NCI-H446 (cell line): ENCODE measurements at regions not wholly inside any gene's neighbourhood (a gene's known extent, or its start where the extent isn't known, plus 50 kb on each side); places are given as distances from the start of the nearest gene placed in this dataset.
"Not testable (repeated sequence)": the region's sequence is repeated elsewhere in the genome, so short reads cannot be mapped to it uniquely, and the experiment has no call there.

Source experiments
- DNase-seq, 2 experiments: peaks; one replicate each; lab custom pipeline; 2025; lab: John Stamatoyannopoulos, UW

DNA sequence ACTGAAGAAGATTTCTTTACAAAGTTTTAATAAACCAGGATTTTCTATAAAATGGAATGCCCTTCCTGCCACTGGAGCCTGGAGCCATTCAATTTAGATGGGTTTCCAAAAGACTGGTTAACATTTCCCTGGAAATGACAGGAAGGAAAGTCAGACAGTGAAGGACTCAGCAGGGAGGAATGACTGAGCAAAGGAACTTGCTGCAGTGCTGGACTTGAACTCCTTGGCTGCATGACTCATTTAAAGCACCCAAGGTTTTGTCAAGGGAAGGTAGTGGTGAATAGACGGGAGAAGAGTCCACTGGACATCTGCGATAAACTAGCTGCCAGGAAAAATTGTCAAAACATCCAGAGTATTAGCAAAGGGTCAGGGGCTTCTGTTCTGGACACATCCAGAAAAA lies 163.8 kb upstream of the SLC28A3 start:
- DNase-seq = no peak

DNA sequence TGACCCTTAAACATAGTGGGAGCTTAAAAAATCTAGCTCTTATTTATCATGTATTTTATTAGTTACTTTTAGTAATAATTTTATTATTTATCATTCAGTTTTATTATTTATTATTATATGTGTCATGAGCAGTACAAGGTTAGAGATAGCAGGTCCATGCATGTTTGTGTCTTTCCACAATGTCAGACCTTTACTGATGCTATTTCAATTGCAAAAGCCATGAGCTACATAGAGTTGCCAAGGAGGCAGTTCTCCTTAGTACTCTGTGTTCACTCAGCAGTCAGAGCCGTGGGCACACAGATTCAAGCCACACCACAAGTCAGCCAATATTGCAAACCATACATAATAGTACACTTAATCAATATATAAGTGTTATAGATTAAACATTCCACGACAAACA lies 157.9 kb upstream of the NTRK2 start:
- DNase-seq = no peak

DNA sequence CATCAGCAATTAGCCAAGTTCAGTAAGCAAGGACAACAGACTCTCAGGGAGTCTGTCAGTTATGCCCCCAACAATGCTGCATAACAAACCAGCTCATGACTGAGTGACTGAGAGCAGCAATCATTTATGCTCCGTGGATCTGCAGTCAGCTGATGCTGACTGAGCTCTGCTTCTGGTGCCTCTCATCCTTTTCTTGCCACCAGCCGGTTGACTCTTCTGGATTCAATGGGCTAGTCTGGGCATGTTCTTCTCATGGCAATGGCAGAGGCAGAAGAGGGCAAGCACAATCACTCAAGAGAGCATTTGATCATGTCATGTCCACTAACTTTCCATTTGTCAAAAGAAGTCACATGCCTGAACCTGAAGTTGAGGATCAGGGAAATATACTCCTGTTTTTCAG lies 157.0 kb upstream of the NTRK2 start:
- DNase-seq = no peak

DNA sequence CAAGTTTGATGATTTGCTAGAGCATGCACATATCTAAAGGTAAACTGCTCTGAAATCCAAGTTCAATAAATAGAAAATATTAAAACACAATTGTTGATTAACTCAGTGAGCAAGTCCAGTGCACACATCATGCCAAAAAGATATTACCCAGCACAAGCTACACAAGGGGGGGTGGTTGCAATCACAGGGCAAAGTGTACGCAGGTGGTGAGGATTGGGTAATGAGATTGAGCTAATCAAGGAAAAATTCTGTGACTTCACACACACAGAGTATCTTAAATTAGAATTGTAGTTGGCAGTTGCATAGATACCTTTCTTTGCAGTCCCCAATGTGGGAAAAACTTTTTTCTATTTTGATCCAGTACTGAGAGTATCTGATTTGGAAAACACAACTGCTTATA lies 156.1 kb upstream of the NTRK2 start:
- DNase-seq = no peak

DNA sequence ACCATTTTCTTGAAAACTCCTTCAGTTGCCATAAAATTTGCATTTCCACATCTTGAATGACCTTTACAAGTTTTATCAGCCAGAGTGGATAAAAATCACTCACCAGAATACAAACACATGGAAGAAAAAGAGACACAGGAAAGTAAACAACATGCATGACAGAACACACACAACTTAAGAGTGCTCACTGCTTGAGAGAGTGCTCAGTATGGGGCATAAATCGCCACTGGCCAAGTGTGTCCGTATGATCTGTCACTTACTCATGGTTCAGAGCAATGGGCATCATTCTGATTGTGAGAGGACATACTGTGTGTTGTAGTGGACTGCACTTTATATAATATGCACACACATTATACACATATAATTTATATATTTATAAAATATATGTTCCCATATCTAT lies 155.6 kb upstream of the NTRK2 start:
- no peak for DNase-seq

DNA sequence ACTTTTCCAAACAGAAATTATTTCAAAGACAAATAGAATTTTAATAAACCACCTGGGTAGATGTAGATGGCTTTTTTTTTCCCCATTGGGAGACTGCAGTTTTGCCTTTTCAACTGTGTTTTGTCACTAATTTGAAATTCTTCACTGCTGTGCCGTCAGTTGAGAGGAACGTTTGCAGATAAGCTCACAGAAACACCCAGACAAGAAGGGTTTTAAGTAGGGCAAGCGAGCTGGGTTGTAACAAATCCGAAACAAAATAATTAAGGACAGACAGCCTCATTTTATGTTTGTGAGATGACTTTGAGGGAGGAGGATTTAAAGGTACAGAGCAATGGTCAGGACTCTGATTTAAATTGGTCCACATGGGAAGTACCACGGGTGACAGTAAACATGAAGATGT lies 155.1 kb upstream of the NTRK2 start:
- DNase-seq = no peak

DNA sequence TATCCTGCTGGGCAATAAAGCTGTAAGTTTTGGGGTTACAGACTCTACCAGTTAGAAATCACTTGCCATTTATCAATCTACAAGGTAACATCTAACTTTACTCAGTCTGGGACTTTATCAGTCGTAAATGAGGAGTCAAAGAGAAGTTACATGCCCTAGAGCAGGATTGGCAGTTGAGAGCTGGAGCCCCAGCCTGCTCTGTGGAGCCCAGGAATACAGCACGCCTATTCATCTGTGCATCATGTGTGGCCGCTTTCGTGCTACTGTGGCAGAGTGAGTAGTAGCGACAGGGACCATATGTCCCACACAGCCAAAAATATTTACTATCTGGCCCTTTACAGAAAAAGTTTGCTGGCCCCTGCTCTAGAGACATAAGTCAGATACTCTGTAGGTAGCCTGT lies 152.5 kb upstream of the NTRK2 start:
- no peak for DNase-seq

DNA sequence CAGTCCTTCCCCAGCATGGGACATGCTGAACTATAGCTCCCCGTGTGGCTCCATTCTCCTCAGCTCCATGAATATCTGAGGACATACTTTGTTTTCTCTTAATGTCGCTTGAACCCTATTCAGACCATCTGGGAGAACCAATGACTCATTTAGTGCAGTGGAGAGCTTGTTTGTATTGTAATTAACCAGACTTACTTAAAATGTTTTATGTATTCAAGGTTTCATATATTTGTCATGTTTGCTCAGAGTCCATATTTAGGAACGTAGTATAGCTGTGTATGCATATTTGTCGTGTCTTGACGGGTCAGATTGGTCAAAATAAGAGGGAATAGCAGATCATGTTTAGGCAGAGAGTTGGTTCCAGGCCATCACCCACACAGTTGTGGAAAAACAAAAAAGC lies 150.1 kb upstream of the NTRK2 start:
- DNase-seq = no peak

DNA sequence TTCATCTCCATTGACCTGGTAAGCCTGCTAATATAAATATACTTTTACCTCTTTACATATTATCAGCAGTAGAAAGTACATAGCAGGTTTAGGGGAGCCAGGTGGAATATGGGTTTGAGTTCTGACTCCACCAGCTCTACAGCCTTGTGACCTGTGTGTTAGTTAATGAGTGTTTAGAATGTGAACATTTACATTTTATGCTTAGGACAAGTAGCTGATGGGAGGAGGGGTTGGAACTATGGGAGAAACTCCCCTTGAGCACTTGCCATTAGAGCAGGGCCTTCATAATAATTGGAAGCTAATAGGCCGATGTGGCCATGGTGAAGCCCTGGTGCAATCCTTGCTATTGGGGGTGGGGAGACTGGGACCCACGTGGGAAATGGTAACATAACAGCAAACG lies 148.3 kb upstream of the NTRK2 start:
- no peak for DNase-seq

DNA sequence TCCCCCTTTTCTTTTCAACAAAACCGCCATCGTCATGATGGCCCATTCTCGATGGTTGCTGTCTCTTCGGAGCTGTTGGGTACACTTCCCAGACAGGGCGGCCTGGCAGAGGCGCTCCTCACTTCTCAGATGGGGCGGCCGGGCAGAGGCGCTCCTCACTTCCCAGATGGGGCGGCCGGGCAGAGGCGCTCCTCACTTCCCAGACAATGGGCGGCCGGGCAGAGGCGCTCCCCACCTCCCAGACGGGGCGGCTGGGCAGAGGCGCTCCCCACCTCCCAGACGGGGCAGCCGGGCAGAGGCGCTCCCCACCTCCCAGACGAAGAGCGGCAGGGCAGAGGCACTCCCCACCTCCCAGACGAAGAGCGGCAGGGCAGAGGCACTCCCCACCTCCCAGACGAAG lies 143.3 kb upstream of the NTRK2 start:
- DNase-seq = not testable (repeated sequence)

DNA sequence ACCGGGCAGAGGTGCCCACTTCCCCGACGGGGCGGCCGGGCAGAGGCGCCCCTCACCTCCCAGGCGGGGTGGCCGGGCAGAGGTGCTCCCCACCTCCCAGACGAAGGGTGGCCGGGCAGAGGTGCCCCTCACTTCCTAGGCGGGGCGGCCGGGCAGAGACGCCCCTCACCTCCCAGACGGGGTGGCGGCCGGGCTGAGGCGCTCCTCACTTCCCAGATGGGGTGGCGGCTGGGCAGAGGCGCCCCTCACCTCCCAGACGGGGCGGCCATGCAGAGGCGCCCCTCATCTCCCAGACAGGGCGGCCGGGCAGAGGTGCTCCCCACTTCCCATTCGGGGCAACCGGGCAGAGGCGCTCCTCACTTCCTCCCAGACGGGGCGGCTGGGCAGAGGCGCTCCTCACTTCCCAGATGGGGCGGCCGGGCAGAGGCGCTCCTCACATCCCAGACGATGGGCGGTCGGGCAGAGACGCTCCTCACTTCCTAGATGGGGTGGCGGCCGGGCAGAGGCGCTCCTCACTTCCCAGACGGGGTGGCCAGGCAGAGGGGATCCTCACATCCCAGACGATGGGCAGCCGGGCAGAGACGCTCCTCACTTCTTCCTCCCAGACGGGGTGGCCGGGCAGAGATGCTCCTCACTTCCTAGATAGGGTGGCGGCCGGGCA lies 142.3 kb upstream of the NTRK2 start:
- DNase-seq = not testable (repeated sequence)

DNA sequence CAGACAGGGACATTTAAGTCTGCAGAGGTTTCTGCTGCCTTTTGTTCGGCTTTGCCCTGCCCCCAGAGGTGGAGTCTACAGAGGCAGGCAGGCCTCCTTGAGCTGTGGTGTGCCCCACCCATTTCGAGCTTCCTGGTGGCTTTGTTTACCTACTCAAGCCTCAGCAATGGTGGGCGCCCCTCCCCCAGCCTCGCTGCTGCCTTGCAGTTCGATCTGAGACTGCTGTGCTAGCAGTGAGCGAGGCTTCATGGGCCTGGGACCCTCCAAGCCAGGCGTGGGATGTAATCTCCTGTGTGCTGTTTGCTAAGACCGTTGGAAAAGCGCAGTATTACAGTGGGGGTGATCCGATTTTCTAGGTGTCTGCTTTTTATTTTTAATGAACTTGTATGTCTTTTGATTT lies 133.6 kb upstream of the NTRK2 start:
- not testable (repeated sequence) for DNase-seq

DNA sequence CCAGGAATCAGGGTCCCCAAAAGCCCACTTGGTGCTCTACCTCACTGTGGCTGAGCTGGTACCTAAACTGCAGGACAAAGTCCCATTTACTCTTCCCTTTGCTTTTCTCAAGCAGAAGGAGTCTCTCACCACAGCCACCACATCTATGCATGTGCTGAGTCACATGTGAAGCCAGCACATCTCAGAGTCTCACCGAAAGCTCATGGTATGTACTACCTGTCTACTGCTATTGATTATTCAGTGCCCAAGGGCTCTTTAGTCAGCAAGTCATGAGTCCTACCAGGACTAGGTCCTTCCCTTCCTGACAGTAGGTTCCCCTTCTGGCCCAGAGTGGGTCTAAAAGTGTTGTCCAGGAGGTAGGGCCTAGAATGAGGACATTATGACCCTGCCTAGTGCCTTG lies 130.7 kb upstream of the NTRK2 start:
- DNase-seq = no peak

DNA sequence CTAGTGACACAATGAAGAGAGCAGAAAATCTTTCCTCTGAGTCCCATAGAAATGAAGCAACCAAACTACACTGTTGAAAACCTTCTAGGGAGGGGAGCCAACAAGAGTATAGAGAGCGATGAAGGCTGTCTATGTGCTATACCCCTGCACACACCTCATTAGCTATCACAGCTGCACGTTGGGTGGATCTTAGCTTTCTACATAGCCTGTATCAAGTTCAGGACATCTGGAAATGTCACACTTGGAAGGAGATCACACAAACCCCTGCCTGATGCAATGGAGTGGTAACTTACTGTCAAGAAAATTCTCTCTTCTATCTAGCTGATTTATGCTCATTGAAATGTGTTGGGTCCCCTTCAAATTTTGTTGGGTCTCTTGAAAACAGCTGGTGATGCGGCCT lies 127.0 kb upstream of the NTRK2 start:
- no peak for DNase-seq

DNA sequence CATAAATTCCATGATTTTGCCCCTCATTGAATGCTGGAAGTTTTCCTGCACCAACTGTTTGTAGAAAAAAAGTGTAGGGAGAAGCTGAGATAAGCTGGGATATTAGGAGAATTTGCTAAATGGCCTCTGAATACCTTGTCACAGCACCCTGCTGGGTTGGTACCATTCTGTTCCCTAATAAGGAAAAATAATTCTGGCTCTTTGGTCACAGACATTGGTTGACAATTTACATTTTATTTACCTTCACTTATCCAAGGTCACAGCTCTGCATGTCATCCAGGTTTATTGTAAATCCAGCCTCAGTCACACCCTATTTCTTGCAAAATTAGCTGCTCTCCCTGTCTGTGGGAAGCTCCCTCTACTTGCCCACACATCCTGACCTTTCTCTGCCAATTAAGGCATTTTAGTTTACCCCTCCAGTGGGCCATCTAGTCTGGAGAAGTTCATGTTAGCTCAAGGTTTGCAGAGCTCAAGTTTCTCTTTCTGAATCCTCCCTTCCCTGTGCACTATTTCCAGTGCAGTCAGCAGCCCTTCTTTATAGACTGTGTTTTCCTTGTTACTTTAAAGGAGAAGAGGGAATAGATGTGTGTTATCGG lies 115.4 kb upstream of the NTRK2 start:
- DNase-seq = no peak

DNA sequence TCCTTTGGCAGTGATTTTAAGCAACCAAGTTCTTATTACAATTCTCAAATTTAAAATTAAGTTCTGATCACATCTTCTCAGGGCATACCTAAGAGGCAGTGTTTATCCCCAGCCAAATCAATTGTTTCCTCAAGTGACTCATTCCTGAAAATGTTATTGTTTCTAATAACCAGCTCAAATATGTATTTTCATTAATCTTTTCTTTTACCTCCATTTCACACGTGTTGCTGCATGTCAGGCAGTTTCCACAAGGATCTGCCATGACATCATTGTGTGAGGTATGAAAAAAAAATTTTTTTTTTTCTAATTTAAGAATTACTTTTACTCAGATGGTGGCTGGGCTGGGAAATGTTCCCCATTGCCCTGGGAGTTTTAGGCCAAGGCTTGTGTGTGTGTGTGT lies 113.0 kb upstream of the NTRK2 start:
- no peak for DNase-seq

DNA sequence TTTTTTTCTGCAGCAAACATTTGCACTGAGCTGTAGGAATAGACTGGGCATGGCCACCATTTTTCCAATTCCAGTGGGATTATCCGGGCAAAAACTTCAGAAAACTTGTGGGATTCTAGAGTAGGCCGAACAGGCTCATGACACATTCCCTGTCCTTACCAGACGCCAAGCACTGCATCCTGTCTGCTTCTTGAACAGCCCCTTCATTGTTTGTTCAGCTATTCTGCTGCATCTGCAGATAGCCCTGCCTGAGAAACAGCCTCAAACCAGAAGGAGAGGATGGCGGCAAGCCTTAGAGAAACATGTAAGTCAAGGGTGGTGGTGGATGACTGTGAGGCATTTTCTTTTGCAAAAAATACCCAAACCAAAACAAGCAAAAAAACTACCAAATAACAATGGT lies 111.8 kb upstream of the NTRK2 start:
- no peak for DNase-seq

DNA sequence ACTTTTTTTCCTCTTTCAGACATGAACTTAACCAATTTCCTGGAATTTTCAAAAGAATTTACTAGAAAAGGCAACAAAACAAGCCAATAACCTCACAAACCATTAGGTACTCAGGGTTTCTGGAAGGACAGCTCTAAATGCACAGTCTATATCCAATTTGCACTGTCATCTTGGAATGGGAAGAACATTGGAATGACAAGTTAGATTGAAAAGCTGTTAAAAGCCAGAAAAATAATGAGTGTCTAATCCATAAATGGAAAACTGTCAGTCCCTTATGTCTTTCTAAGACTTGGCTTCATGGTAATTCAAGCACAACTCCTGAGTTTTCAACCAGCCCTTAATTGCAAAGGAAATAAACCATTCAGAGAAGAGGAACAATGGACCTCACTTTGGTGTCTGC lies 105.8 kb upstream of the NTRK2 start:
- no peak for DNase-seq

DNA sequence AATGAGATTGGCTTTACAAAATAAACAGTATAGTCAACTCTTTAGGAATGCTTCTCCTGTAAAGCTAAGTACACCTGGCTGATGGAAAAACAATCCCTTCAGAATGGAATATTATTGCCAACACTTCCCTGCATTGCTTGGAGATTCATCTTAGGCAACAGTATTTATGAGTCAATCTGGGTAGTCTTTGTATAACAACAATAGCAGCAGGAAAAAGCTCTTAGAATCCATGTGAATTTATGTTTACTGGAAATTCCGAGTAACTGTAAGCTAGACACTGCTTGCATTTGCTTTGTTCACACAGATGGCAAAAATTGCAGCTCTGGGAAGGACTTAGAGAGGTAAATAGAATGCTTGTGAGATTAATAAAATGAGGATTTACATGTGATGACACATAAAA lies 101.7 kb upstream of the NTRK2 start:
- DNase-seq = no peak

DNA sequence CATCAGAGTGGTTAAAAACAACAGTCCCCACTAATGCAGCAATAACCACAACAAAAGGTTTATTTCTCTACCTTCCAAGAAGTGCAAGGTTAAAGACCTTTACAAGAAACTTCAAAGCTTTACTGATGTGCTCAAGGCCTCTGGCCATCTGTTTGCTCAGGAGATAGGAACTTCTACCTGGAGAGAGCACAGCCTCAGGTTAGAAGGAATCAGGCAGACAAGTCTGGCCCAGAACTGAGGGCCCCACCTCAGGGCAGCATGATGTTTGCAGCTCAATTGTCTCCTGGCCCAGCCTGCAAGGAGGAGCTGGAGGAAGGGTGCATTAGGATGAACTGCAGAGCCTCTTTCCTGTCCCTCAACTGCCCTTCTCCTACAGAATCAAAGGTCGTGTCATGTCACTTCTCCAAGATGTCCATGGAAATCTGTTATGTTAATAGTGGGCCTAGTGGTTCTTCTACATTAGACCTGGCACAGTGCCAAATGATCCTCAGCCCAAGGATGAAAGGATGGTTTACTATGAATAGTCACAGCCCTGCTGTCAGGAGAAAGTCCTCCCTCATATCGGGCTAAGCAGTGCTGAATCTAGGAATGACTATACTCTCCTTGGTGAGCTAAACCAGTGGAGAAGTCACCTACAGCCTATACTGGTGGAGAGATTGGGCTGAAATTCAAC lies 98.9 kb upstream of the NTRK2 start:
- no peak for DNase-seq

DNA sequence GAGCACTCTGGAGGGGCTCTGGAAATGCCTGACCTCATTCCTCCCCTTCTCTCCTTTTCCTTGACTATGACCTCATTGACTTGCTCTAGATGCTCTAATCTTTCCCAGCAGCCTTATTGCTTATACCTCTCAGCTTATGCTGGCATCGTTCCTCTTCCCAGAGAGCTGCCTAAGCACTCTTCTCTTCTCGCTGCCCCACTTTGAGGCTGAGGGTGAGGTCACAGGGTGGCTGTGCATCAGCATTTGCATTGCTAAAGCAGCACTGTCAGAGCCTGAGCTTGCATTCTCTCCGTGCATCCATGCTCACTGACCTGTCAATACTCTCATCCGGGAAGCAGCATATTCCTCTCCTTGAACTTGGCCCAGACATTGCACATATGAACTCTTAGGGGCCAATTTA lies 96.4 kb upstream of the NTRK2 start:
- no peak for DNase-seq

DNA sequence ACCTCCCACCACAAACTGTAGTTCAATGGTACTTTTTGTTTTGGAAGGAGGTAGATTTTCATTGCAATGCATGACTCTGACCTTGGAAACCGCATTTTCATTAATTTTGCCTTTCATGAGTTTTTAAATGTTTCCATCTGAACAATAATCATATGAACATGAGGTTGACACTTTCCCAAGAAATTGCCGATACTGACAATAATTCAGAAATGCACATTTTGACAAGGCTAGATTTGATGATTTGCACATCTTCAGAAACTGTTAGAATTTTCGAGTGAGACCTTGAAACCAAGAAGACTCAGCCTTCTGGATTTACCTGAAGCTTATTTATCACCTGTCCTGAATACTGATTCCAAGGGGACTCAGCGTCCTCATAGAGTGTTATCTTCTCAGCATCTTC lies 93.8 kb upstream of the NTRK2 start:
- no peak for DNase-seq

DNA sequence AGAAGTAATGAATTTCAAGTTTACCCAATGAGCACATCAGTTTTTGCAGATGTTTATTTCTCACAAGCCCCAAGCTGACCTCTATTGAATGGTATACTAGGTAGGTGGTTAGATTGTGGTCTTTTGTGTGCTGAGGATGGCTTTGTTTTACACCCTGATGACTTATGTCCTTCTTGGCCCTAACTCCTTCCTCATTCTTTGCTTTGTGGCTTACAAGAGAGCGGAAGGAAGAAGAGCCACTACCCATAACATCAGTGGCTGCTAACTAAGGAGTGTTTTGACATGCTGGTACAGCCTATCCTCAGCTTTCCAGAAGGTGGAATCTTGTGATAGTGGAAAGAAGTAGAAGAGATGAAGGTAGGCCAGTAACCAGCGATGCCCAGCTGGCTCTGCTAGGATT lies 85.7 kb upstream of the NTRK2 start:
- no peak for DNase-seq

DNA sequence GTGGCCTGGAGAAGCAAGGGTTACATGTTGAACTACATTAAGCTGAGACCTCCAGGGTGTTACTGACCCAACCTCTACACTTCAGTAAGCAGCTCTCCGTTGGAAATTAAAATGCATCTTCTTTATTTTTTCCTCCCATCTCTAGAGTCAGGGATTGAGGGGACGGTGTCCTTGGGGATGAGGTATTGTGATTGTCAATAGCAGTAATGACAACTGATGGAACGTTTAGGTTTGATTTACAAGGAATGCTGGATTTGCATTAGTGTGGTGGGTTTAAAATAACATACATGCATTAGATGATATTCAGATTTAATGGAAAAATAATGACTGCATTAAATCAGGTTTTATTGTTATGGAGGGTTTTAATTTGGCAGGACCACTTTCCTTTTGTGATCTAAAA lies 82.9 kb upstream of the NTRK2 start:
- DNase-seq = no peak
